ENCODE measurements at regions not wholly inside any gene's neighbourhood (a gene's known extent, or its start where the extent isn't known, plus 50 kb on each side); places are given as distances from the start of the nearest gene placed in this dataset.
"Not testable (repeated sequence)": the region's sequence is repeated elsewhere in the genome, so short reads cannot be mapped to it uniquely, and the experiment has no call there.

DNA sequence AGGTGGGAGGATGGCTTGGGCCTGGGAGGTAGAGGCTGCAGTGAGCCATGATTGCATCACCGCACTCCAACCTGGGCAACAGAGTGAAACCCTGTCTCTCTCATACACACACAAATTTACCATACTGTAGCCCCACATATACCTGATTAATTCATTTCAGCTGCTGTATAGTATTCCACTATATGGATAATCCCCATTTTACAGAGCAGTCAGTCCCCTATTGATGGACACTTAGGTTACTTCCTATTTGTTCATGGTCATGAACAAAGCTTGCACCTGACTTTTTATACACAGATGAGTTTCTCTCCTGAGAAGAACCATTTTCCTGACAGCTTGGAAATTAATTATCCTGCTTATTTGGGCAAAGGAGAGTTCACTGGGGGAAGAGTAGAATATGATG is 59.2 kb downstream of the EMX2 start:
- no peak overlapping the region for H3K4me3 ChIP-seq (ENCODE audit: low read depth, low read length)
- DNase-seq (ENCODE audit: low read depth): no peak

GRCh38 chr10:117603081-117603480 is 60.5 kb downstream of the EMX2 start:
- H3K4me3 ChIP-seq (ENCODE audit: low read depth, low read length): no peak overlapping the region
- DNase-seq (ENCODE audit: low read depth): no peak

GRCh38 chr10:117603726-117604125 is 61.2 kb downstream of the EMX2 start:
- H3K4me3 ChIP-seq (ENCODE audit: low read depth, low read length): no peak overlapping the region
- DNase-seq (ENCODE audit: low read depth): no peak

DNA sequence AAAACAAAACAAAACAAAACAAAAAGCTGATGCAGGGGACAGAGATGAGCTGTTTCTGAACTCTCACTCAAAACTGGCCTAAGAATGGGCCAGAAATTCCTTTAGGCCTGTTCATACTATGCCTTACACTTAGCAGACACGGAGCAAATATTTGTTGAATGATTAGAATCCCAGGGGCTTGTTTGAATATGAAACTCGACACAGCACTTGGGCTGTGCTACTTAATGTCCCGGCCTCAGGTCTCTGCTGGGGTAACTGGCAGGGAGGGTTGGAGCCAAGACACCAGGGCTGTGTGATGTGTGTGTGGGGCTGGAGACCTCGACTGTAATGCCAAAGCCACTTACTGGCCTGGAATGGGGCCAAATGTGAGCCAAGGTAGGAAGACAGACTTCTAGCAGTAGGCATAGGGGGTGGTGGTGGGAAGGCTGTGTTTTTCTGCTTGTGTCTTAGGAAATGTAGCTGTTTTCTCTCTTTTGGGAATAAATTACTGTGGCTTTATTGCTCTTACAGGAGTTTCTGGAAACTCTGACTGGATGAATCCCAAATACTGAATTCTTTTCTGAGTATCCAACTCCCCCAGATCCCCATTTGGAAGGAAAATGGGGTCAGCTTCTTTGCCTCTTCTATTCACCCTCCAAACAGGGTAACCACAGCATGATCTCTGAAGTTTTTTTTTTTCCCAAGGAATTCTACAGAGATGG is 66.7 kb downstream of the EMX2 start:
- peak; percentile 84 for DNase-seq (ENCODE audit: low read depth)
- no peak overlapping the region for H3K4me3 ChIP-seq (ENCODE audit: low read depth, low read length)

- H3K4me3 ChIP-seq (ENCODE audit: low read depth, low read length): no peak overlapping the region
Observed at GRCh38 chr10:117609796-117610170, 67.2 kb downstream of the EMX2 start.

DNA sequence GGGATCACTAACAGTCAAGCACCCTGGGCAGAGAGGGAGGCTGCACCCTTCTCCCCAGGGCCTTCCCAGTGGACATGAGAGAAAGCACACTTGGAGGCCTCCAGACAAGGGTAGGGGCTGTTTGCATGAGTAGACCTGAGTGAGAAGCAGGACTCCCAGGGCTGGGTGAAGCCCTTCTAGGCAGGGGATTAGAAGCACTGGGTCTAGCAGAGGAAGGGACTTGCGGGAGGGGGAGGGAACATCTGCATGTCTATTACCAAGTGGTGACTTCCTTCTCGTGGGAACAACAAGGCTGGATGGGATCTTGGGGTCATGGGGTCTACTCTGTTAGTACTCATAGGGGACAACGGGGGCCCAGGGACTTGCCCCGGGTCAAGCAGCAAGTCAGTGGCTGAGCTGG is 67.8 kb downstream of the EMX2 start:
- no peak for DNase-seq (ENCODE audit: low read depth)
- H3K4me3 ChIP-seq (ENCODE audit: low read depth, low read length): no peak overlapping the region

More at GRCh38 chr10:117609796-117610170, 67.2 kb downstream of the EMX2 start:
- no peak for DNase-seq (ENCODE audit: low read depth)

DNA sequence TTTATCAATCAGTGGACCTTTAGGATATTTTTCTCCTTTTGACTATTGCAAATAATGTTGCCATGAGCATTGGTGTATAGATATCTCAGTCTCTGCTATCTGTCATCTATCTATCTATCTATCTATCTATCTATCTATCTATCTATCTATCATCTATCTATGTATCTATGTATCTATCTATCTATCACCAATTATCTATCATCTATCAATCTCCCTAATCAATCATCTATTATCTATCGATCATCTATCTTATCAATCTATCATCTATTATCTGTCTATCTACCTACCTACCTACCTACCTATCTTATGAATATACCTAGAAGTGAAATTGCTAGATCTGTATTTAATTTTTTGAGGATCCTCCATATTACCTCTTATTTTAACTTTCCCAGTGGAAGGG is 69.6 kb downstream of the EMX2 start:
- H3K4me3 ChIP-seq (ENCODE audit: low read depth, low read length): no peak overlapping the region
- DNase-seq (ENCODE audit: low read depth): no peak

GRCh38 chr10:117615649-117616048 is 73.1 kb downstream of the EMX2 start:
- no peak for DNase-seq (ENCODE audit: low read depth)
- no peak overlapping the region for H3K4me3 ChIP-seq (ENCODE audit: low read depth, low read length)

GRCh38 chr10:117616179-117616578 is 73.6 kb downstream of the EMX2 start:
- no peak overlapping the region for H3K4me3 ChIP-seq (ENCODE audit: low read depth, low read length)
- DNase-seq (ENCODE audit: low read depth): no peak

- no peak for DNase-seq (ENCODE audit: low read depth)
- H3K4me3 ChIP-seq (ENCODE audit: low read depth, low read length): no peak overlapping the region
Observed at GRCh38 chr10:117617086-117617485, 74.5 kb downstream of the EMX2 start.

- no peak overlapping the region for H3K4me3 ChIP-seq (ENCODE audit: low read depth, low read length)
- DNase-seq (ENCODE audit: low read depth): no peak
Observed at GRCh38 chr10:117617659-117618058, 75.1 kb downstream of the EMX2 start.

GRCh38 chr10:117619223-117619622 is 76.7 kb downstream of the EMX2 start:
- DNase-seq (ENCODE audit: low read depth): no peak
- no peak overlapping the region for H3K4me3 ChIP-seq (ENCODE audit: low read depth, low read length)

- no peak for DNase-seq (ENCODE audit: low read depth)
- no peak overlapping the region for H3K4me3 ChIP-seq (ENCODE audit: low read depth, low read length)
Observed at GRCh38 chr10:117619707-117620405, 77.3 kb downstream of the EMX2 start.

DNA sequence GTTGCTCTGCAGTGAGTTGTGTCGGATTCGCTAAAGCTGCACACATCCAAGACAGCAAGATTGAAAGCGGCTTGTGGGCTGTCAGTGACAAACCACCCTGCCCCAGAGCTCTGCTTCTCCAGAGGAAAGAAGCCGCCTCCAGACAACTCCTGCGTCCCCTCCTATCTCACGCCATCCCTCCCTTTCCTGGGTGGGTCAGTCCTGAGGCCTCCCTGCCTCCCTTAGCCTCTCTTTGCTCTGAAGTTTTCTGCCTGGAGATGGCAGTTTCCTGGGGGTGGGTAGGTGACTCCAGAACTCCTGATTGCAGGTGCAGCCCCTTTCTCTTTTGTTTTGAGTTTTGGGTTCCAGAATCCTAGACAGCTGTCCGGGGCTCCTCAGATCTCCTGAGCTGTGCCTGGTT is 78.7 kb downstream of the EMX2 start:
- H3K4me3 ChIP-seq (ENCODE audit: low read depth, low read length): no peak overlapping the region

GRCh38 chr10:117621795-117622420 is 79.4 kb downstream of the EMX2 start:
- H3K4me3 ChIP-seq (ENCODE audit: low read depth, low read length): no peak overlapping the region
- DNase-seq (ENCODE audit: low read depth): no peak

More for the DNA sequence above, 78.7 kb downstream of the EMX2 start:
- DNase-seq (ENCODE audit: low read depth): no peak

- DNase-seq (ENCODE audit: low read depth): no peak
- no peak overlapping the region for H3K4me3 ChIP-seq (ENCODE audit: low read depth, low read length)
Observed at GRCh38 chr10:117622471-117623184, 80.1 kb downstream of the EMX2 start.

DNA sequence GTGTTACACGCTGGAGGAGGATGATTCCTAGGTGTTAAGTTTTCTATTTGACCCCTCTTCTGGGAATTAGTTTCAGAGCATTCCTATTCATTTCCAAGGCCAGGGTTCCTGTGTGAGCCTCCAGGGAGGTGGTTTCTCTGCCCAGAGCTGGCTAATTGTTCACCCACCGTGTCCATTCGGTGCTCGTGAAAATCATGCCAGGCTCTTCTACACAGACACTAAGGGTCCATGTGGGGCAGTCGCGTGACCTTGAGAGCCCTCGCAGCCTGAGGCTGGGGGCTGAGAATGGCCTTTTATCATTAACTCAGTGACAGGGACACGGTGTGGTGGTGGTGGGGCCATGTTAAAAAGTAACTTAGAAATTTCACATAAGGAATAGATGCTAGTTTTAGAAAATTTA is 83.7 kb downstream of the EMX2 start:
- H3K4me3 ChIP-seq (ENCODE audit: low read depth, low read length): no peak overlapping the region
- DNase-seq (ENCODE audit: low read depth): no peak

GRCh38 chr10:117627561-117627960 is 85.0 kb downstream of the EMX2 start:
- H3K4me3 ChIP-seq (ENCODE audit: low read depth, low read length): no peak overlapping the region
- no peak for DNase-seq (ENCODE audit: low read depth)

- DNase-seq (ENCODE audit: low read depth); H3K4me3 ChIP-seq (ENCODE audit: low read depth, low read length): not testable (repeated sequence)
Observed at GRCh38 chr10:117629717-117630116, 87.2 kb downstream of the EMX2 start.

All from skeletal muscle cell (primary cell).